AG10803 (cell line): ENCODE measurements at regions not wholly inside any gene's neighbourhood (a gene's known extent, or its start where the extent isn't known, plus 50 kb on each side); places are given as distances from the start of the nearest gene placed in this dataset.
A peak's percentile ranks its signal among the peaks of the same experiment; 100 is the strongest.

ENCODE experiments used
- DNase-seq: peaks from one replicate; pipeline ENCODE4 v3.0.0; 2010; ENCODE audit warnings: low read depth
- H3K4me3 ChIP-seq: 2 replicates; pipeline ENCODE4 v1.5.1; 2011; ENCODE audit warnings: mild to moderate bottlenecking, low read length, control low read depth
- CTCF ChIP-seq: conservative IDR thresholded peaks from 2 replicates; pipeline ENCODE4 v1.5.1; 2011; ENCODE audit warnings: mild to moderate bottlenecking, low read length, control low read depth, inconsistent platforms

- no peak for DNase-seq
- no peak overlapping the region for H3K4me3 ChIP-seq
- TF ChIP-seq CTCF, result no peak
Measured at GRCh38 chr19:31539386-31539785, 190.2 kb upstream of the TSHZ3 start.

GRCh38 chr19:31541396-31541795 is 192.2 kb upstream of the TSHZ3 start:
- no peak for TF ChIP-seq CTCF
- no peak for DNase-seq
- H3K4me3 ChIP-seq, result no peak overlapping the region

- no peak for DNase-seq
- TF ChIP-seq CTCF, result no peak
- H3K4me3 ChIP-seq, result no peak overlapping the region
Measured at GRCh38 chr19:31543456-31543855, 194.2 kb upstream of the TSHZ3 start.

- H3K4me3 ChIP-seq, result no peak overlapping the region
- TF ChIP-seq CTCF, result no peak
- no peak for DNase-seq
Measured at GRCh38 chr19:31545777-31546176, 196.5 kb upstream of the TSHZ3 start.

GRCh38 chr19:31546205-31546960 is 197.1 kb upstream of the TSHZ3 start:
- H3K4me3 ChIP-seq, result no peak overlapping the region
- no peak for TF ChIP-seq CTCF
- DNase-seq, result no peak

- no peak overlapping the region for H3K4me3 ChIP-seq
- peak; percentile 75 for TF ChIP-seq CTCF
- DNase-seq, result peak; percentile 50
Measured at GRCh38 chr19:31548941-31549340, 199.7 kb upstream of the TSHZ3 start.

- TF ChIP-seq CTCF, result no peak
- no peak for DNase-seq
- no peak overlapping the region for H3K4me3 ChIP-seq
Measured at GRCh38 chr19:31553112-31553845, 204.0 kb upstream of the TSHZ3 start.
